ENCODE measurements at regions not wholly inside any gene's neighbourhood (a gene's known extent, or its start where the extent isn't known, plus 50 kb on each side); places are given as distances from the start of the nearest gene placed in this dataset.

GRCh38 chr1:106836708-106837107, 219.8 kb upstream of the PRMT6 start:
- no peak for DNase-seq

DNA sequence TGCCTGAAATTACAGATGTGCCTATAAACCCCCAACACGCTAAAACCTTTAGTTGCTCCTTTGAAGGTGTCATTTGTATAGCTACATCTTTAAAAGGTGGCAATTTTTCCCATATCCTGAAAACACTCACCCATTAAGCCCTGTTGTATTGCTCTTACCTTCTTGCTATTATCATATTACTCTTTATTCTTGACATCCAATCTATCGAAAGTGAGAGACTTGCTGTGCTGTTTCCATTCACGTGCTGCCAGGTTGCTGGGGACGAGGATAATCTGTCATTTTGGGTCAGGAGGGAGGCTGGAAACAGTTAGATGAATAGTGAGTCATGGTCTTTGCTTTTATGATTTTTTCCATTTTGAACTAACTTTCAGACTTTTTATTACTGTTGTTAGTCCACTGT, 213.0 kb upstream of the PRMT6 start:
- no peak for DNase-seq

DNA sequence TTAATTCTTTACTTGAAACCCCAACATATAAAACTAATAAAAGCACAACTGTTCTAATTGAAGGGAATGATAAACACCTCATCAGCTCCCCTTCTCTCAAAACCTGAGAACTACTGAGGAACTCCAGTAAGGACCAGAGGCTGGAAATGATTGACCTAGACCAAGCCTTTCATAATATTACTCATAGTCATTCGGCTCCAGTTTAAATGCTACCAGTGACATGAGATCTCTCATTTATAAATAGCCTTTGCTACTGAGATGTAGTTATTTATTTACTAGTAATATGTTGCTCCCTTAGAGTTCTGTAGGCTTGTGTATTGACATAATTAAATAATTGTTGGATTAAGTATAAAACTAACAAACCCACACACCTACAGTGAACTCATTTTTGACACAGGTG, 209.8 kb upstream of the PRMT6 start:
- no peak for DNase-seq

- DNase-seq = no peak
Measured at GRCh38 chr1:106861110-106861509, 195.4 kb upstream of the PRMT6 start.

DNA sequence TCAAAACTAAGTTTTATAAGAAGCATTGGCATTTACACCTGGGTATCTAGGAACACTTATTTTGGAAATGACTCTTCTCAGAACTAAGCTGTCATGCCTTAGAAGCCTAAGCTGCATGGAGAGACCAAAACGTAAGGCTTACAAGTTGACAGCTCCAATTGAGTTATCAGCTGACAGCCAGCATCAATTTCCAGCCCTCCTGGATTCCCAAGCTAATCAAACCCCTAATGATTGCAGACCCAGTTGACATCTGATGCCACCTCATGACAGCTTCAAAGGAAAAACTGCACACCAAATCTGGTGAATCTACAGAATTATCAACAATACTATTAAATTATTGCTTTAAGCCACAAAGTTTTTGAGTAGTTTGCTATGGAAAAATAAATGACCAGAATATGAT, 187.6 kb upstream of the PRMT6 start:
- no peak for DNase-seq

DNA sequence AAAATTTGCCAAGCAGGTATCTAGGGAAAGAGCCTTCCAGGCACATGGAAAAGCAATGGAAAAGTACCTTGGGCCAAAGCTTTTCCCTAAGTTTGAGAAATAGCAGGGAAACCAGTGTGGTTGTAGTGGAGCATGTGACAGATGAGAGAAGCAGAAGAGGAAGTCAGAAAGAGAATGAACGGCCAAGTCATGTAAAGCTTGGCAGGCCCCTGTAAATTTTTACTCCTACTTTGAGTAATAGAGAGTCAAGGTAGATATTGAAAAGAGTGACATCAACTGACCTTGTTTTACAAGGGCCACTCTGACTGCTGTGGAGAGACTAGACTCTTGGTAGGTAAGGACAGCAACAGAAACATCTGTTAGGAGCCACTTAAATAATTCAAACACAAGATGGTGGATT, 180.9 kb upstream of the PRMT6 start:
- DNase-seq = no peak

DNA sequence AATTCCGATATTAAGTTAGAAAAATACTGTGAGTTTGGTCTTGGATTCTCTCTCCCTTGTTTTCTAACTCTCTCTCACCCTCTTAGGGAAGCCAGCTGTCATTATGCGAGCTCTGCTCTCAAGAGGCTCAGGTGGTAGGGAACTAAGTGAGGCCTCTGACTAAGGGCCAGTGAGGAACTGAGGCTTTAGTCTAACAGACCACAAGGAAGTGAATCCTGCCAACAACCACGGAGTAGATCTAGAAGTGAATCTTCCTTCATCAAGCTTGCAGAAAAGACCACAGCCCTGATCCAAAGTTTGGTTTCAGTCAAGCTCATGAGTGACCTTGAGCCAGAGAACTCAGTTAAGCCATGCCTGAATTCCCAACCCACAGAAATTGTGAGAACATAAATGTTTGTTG, 180.1 kb upstream of the PRMT6 start:
- DNase-seq = no peak

GRCh38 chr1:106879538-106879937, 176.9 kb upstream of the PRMT6 start:
- DNase-seq = no peak

- no peak for DNase-seq
Measured at GRCh38 chr1:106880226-106880625, 176.2 kb upstream of the PRMT6 start.

DNA sequence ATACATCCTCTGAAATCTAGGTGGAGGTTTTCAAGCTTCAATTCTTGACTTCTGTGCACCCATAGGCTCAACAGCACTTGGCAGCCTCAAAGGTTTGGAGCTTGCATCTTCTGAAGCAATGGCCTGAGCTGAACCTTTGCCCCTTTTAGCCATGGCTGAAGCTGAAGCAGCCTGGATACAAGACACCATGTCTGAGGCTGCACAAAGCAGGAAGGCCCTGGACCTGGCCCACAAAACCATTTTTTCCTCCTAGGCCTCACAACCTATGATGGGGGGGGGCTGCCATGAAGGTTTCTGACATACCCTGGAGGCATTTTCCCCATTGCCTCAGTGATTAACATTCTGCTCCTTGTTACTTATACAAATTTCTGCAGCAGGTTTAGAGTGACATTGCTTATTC, 173.3 kb upstream of the PRMT6 start:
- no peak for DNase-seq

GRCh38 chr1:106889059-106889458, 167.4 kb upstream of the PRMT6 start:
- no peak for DNase-seq

GRCh38 chr1:106889583-106889982, 166.9 kb upstream of the PRMT6 start:
- DNase-seq = no peak

GRCh38 chr1:106897976-106898375, 158.5 kb upstream of the PRMT6 start:
- DNase-seq = no peak

DNA sequence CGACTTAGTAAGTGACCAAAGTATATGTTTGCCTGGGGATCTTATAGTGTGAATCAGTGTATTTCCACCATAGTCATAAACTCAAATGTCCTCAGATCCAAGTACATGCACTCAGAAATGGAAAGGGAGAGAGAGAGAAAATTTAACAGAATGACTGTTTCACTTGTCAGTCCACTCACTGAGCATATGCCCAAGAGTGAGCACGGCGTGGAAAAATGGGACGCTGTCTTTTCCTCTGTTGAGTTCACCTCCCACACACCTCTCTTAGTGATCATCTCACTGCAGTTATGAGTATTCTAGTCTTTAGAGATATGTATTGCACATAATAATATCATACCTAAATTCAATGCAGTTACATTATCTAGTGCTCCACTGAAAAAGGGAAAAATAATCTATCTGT, 156.8 kb upstream of the PRMT6 start:
- no peak for DNase-seq

GRCh38 chr1:106907795-106908194, 148.7 kb upstream of the PRMT6 start:
- DNase-seq = no peak

DNA sequence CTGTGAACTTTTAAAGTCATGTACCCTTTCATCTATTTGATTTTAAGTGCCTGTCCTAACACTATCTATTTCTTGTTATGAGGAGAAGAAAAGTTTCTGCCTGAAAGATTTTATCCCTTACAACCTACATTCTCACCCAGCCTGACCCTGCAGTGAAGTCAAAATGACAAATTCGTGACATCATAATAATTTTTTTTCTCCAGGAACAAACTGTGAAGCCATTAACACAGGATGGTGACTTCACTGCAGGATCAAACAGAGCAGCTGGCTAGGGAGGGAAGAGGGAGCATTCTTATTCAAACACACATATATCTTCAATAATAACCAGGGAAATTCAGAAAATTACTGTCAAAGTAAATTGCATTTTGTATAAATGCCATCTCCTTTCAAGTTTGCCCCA, 147.8 kb upstream of the PRMT6 start:
- DNase-seq = no peak

DNA sequence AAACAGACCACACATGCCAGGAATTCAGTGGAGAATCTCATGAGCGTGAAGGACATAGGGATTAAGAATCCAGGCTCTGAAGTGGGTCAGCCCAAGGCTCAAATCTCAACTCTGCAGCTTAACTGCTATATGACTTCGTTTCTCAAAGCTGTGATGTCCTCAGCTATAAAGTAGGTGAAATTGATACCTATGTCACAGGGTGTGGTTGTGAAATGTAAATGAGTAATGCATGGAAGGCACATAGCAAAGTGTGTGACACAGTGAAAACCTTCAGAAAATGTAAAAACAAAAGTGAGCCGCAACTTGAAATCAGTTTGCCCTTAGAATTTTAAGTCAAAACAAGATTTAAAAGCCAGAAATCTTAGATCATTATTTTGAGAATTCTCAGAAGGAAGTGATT, 145.7 kb upstream of the PRMT6 start:
- DNase-seq = no peak

GRCh38 chr1:106912131-106912530, 144.3 kb upstream of the PRMT6 start:
- no peak for DNase-seq

DNA sequence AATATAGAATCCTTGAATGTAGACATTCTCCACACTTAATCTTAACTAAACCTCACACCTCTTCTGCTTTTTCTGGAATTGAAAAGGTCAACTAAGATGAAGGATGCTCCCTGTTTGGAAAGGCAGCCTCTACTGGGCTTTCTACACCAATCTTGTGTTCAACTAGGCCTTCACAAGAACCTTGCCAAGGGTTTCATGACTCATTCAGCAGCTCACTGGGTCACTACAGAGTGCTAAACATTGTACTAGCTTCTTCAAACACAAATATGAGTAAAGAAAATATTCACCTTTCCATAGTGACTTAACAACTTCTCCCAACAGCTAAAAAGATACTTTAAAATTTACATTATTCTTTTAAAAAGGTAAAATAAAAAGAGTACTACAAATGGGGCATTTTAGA, 135.3 kb upstream of the PRMT6 start:
- DNase-seq = peak; percentile 11

GRCh38 chr1:106924360-106924759, 132.1 kb upstream of the PRMT6 start:
- DNase-seq = peak; percentile 56

DNA sequence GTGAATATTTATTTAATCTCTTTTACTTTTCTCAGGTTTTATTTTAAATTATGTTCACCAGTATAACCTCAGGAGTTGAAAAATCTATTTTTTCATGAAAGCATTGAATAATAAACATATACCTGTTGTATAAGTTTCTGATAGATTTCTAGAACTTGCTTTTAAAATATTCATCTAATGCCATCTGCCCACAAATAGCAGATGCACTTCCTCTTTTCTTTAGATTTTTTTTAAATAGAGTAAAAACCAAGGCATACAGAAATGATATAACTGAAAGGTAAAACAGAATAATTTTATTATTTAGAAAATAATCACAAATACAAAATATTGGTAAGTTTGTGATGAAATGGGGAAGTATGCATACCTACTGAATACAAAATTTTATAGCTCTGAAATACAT, 130.7 kb upstream of the PRMT6 start:
- no peak for DNase-seq

- DNase-seq = no peak
Measured at GRCh38 chr1:106926803-106927582, 129.5 kb upstream of the PRMT6 start.

- peak; percentile 91 for DNase-seq
Measured at GRCh38 chr1:106937104-106937503, 119.4 kb upstream of the PRMT6 start.

DNA sequence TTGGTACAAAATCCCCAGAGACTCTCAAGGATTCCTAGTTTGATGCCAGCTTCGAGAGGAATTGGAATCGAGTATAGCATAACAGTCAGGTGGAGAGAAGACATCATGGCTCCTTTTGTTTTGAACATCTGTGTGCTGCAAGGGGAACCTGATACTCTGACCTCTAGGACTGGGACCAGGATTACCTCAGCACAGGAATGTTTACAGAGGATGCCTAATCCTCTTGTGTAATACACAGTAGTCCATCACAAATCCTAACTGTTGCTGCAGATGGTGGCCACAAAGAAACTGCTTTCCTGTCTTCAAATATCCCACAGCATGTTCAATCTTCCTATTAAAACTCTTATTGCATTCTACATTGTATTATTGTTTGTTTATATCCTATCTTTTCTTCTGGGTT, 111.8 kb upstream of the PRMT6 start:
- no peak for DNase-seq

DNA sequence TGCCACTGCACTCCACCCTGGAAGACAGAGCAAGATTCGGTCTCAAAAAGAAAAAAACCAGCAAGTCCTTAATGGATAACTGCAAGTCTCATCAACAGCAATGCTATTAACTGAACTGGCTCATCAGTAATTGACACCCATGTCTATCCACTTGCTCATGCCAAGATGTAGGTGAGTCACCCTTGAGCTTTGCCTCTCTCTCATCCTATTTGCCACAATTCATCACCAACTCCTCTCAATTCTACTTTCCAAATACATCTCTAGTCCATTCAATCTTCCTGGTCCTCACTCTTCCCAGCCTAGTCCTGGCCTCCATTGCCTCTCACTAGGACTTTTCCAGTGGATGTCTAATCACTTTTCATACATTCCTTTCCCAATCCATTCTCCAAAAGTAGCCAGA, 103.7 kb upstream of the PRMT6 start:
- DNase-seq = peak; percentile 6

All from NCI-H226 (cell line).